ENCODE measurements at regions not wholly inside any gene's neighbourhood (a gene's known extent, or its start where the extent isn't known, plus 50 kb on each side); places are given as distances from the start of the nearest gene placed in this dataset.
"Not testable (repeated sequence)": the region's sequence is repeated elsewhere in the genome, so short reads cannot be mapped to it uniquely, and the experiment has no call there.

- TF ChIP-seq, protein P1, sequence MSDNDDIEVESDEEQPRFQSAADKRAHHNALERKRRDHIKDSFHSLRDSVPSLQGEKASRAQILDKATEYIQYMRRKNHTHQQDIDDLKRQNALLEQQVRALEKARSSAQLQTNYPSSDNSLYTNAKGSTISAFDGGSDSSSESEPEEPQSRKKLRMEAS (IDR thresholded peaks at IDR 0.05; ENCODE audit: low read depth, low read length): no peak
- TF ChIP-seq POLR2A (IDR thresholded peaks at IDR 0.05; ENCODE audit: extremely low read depth, insufficient read length) (no peak), CTCF (IDR thresholded peaks at IDR 0.05; ENCODE audit: low read depth, low read length) (no peak), MYC (IDR thresholded peaks at IDR 0.05; ENCODE audit: low read depth, low read length) (no peak)
- no peak for DNase-seq (ENCODE audit: low read depth)
- no peak overlapping the region for H3K4me3 ChIP-seq (ENCODE audit: low read depth, low read length)
Observed at GRCh38 chr2:216757532-216757931, 62.2 kb upstream of the IGFBP5 start.

- H3K4me3 ChIP-seq (ENCODE audit: low read depth, low read length): no peak overlapping the region
- TF ChIP-seq CTCF (IDR thresholded peaks at IDR 0.05; ENCODE audit: low read depth, low read length) (no peak), MYC (IDR thresholded peaks at IDR 0.05; ENCODE audit: low read depth, low read length) (no peak), POLR2A (IDR thresholded peaks at IDR 0.05; ENCODE audit: extremely low read depth, insufficient read length) (no peak)
- TF ChIP-seq, protein P1 (IDR thresholded peaks at IDR 0.05; ENCODE audit: low read depth, low read length): no peak
- DNase-seq (ENCODE audit: low read depth): no peak
Observed at GRCh38 chr2:216756435-216756834, 61.1 kb upstream of the IGFBP5 start.

DNA sequence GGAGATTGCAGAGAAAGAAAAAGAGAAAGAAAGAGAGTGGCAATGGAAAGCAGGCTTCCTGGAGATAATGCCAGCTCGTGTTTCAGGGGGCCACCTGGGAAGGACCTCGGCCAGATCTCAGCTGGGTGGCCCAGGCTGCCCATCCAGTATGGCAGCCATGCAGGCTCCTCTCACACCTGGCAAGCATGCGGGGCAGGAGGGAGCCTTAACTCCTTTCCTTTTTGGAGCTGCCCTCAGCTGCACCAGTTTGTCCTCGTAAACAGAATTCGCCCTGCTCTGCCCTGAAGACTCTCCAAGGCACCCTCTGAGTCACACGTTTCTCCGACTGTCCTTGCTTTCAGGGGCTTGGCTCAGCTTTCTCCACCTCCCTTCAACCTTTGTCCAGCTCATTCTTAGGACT lies 59.5 kb upstream of the IGFBP5 start:
- TF ChIP-seq MYC (IDR thresholded peaks at IDR 0.05; ENCODE audit: low read depth, low read length): no peak
- no peak for DNase-seq (ENCODE audit: low read depth)
- no peak overlapping the region for H3K4me3 ChIP-seq (ENCODE audit: low read depth, low read length)

DNA sequence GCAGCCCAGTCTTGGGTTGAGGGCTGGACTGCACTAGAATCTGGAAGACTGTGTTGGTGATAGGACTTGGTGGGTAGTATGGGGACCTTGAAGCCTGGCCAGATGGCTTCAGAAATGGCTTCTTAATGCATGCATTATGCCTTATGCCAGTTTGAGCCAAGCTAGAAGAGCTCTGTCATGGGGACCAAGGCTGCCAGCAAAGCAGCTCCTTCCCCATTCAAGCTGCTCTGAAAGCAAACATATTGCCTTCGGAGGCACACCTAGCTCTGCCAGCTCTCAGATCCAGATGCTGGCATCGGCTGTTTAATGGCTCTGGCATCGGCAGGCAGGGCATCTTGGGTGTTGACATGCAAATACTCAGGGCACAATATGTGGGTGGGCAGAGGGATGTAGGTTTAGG lies 59.0 kb upstream of the IGFBP5 start:
- TF ChIP-seq CTCF (IDR thresholded peaks at IDR 0.05; ENCODE audit: low read depth, low read length) (no peak), POLR2A (IDR thresholded peaks at IDR 0.05; ENCODE audit: extremely low read depth, insufficient read length) (no peak), MYC (IDR thresholded peaks at IDR 0.05; ENCODE audit: low read depth, low read length) (no peak)
- TF ChIP-seq, protein P1 (IDR thresholded peaks at IDR 0.05; ENCODE audit: low read depth, low read length): no peak
- DNase-seq (ENCODE audit: low read depth): no peak
- H3K4me3 ChIP-seq (ENCODE audit: low read depth, low read length): no peak overlapping the region

DNA sequence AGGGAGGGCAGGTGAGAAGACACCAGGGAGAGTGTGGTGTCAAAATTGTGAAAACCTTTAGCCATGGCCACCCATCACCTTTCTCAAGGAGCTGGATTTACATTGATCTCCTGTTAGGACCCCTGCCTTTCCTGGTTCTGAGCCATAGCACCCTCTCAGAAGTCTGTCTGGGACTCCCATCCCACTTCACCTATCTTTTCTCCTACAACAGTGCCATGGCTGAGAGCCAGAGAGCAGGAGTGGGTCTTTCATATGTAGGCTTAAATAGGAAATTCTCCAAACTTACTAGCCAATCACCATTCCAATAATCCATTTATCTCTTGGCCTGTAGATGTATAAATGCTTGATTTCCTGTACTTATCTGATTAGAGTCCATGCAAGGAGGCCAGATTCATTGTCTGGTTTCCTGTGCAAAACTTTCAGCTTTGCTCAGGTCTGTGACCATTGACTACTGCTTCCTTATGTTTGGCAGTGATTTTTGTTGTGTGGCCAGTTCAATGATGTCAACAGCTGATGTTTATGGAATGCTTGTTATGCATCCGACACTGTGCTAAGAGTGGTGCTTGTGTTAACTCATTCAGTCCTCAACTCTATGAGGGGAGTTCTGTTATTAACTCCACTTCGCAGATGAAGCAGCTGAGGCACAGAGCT lies 57.6 kb upstream of the IGFBP5 start:
- DNase-seq (ENCODE audit: low read depth): no peak
- no peak overlapping the region for H3K4me3 ChIP-seq (ENCODE audit: low read depth, low read length)
- TF ChIP-seq, protein P1 (IDR thresholded peaks at IDR 0.05; ENCODE audit: low read depth, low read length): no peak
- no peak for TF ChIP-seq CTCF (IDR thresholded peaks at IDR 0.05; ENCODE audit: low read depth, low read length)

DNA sequence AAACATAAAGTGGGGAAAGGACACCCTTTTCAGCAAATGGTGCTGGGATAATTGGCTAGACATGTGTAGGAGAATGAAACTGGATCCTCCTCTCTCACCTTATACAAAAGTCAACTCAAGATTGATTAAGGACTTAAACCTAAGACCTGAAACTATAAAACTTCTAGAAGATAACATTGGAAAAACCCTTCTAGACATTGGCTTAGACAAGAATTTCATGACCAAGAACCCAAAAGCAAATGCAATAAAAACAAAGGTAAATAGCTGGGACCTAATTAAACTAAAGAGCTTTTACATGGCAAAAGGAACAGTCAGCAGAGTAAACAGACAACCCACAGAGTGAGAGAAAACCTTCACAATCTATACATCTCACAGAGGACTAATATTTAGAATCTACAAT lies 55.4 kb upstream of the IGFBP5 start:
- not testable (repeated sequence) for DNase-seq (ENCODE audit: low read depth)

GRCh38 chr2:216746268-216746667 lies 50.9 kb upstream of the IGFBP5 start:
- not testable (repeated sequence) for DNase-seq (ENCODE audit: low read depth); H3K4me3 ChIP-seq (ENCODE audit: low read depth, low read length)
- peak; percentile 20 for TF ChIP-seq CTCF (IDR thresholded peaks at IDR 0.05; ENCODE audit: low read depth, low read length)

More for the DNA sequence above, 55.4 kb upstream of the IGFBP5 start:
- H3K4me3 ChIP-seq (ENCODE audit: low read depth, low read length): not testable (repeated sequence)
